Naive thymus-derived CD8-positive, alpha-beta T cell (primary cell): ENCODE measurements at regions not wholly inside any gene's neighbourhood (a gene's known extent, or its start where the extent isn't known, plus 50 kb on each side); places are given as distances from the start of the nearest gene placed in this dataset.
"Not testable (repeated sequence)": the region's sequence is repeated elsewhere in the genome, so short reads cannot be mapped to it uniquely, and the experiment has no call there.

Experiments
- ATAC-seq, 2 donors: fragments of 150-1000 bp; cut with Tn5 transposase in 1 of 2; sonication (Bioruptor Pico), chemical (Tn5 transposase) in 1 of 2; 1 replicate in 1 of 2; 2 replicates in 1 of 2; pipeline ENCODE4 v1.10.0; 2021; ENCODE audit warnings: mild to moderate bottlenecking in 2 of 2, moderate library complexity in 2 of 2
- POLR2A ChIA-PET: fragments of 350-600 bp; sonication (Branson Sonifier 250); formaldehyde crosslinking; loops from one replicate; lab custom pipeline; 2021; ENCODE audit warnings: antibody characterized with exemption; lab: Charles Lee
- DNase-seq, 10 donors: peaks; one replicate each; pipeline versions ENCODE4 v3.0.0 to v3.0.0-alpha.2; 2020 to 2022
- H3K27ac Mint-ChIP-seq, 10 donors: one replicate each; pipeline ENCODE4 v1.8.0; 2020 to 2022; ENCODE audit warnings: mild to moderate bottlenecking in 10 of 10, mixed read lengths in 10 of 10, moderate library complexity in 4 of 10, inconsistent platforms in 1 of 10
- H3K27me3 Mint-ChIP-seq, 5 donors: one replicate each; pipeline ENCODE4 v1.8.0; 2021 to 2022; ENCODE audit warnings: mixed read lengths in 5 of 5
- H3K36me3 Mint-ChIP-seq, 3 donors: one replicate each; pipeline ENCODE4 v1.8.0; 2020 to 2022; ENCODE audit warnings: mixed read lengths in 3 of 3, mild to moderate bottlenecking in 2 of 3, inconsistent platforms in 1 of 3
- H3K4me1 Mint-ChIP-seq, 4 donors: one replicate each; pipeline ENCODE4 v1.8.0; 2021 to 2022; ENCODE audit warnings: mixed read lengths in 4 of 4
- H3K4me3 Mint-ChIP-seq, 10 donors: one replicate each; pipeline ENCODE4 v1.8.0; 2020 to 2022; ENCODE audit warnings: mild to moderate bottlenecking in 10 of 10, mixed read lengths in 10 of 10, moderate library complexity in 6 of 10, inconsistent platforms in 1 of 10
- H3K9me3 Mint-ChIP-seq, 9 donors: one replicate each; pipeline ENCODE4 v1.8.0; 2020 to 2022; ENCODE audit warnings: mixed read lengths in 9 of 9, mild to moderate bottlenecking in 3 of 9, inconsistent platforms in 1 of 9, moderate library complexity in 1 of 9

GRCh38 chr7:42645906-42646305 is 266.0 kb downstream of the C7orf25 start:
- no peaks in the 10 kb centered on the region for H3K4me1 Mint-ChIP-seq
- peaks cover 0 to 4% (median 0%) of the 10 kb centered on the region in 9 donors for H3K9me3 Mint-ChIP-seq
- POLR2A ChIA-PET: no interaction called here
- no peak overlapping the region for H3K27ac Mint-ChIP-seq
- peaks cover 1 to 13% (median 9%) of the 10 kb centered on the region in 5 donors for H3K27me3 Mint-ChIP-seq
- DNase-seq: no peak
- no peaks in the 10 kb centered on the region for H3K36me3 Mint-ChIP-seq
- no peak overlapping the region for H3K4me3 Mint-ChIP-seq
- ATAC-seq: no peak

DNA sequence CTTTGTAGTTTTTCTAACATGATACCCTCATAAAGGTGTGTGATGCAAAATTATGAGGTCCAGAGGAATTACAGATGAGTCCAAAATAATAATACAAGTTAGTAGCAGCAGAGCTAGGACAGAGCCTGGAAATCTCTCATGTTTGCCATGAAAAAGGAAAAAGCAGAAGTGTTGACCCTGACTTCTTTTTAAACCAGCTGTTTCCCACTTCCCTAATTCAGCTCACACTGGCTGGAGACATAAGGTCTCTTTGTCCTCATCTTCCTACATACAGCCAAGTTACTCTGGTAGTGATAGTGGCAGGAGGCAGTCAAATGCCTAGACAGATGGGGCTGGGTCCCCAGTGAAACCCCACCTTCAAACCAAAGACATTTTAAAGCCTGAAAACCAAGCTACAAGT is 269.2 kb downstream of the C7orf25 start:
- H3K4me3 Mint-ChIP-seq: no peak overlapping the region
- no peaks in the 10 kb centered on the region for H3K4me1 Mint-ChIP-seq
- DNase-seq (no peak), ATAC-seq (no peak)
- peaks cover 0 to 4% (median 0%) of the 10 kb centered on the region in 9 donors for H3K9me3 Mint-ChIP-seq
- no peak overlapping the region for H3K27ac Mint-ChIP-seq
- peaks cover 1 to 18% (median 9%) of the 10 kb centered on the region in 5 donors for H3K27me3 Mint-ChIP-seq
- H3K36me3 Mint-ChIP-seq: no peaks in the 10 kb centered on the region
- POLR2A ChIA-PET: no interaction called here

DNA sequence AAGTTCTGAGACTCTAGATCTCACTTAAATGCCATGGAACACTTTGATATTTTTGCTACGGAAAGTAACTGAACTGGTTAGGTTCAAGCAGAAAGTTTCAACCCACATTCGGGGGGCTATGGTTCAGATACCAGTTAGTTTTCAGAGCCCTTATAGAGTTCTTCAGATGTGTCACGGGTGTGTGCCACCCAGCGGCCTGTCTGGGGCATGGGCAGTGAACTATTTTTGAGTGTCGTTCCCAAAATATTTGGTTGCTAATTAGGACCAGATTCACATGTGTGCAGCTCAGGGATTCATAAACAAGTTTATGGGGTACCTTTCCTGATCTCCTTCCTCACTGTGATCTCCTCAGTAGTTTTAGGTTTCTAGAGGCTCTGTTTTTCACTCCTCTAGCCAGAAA is 271.9 kb downstream of the C7orf25 start:
- Mint-ChIP-seq H3K27ac (no peak overlapping the region), H3K27me3 (peaks cover 1 to 13% (median 9%) of the 10 kb centered on the region in 5 donors), H3K4me3 (no peak overlapping the region), H3K9me3 (peaks cover 0 to 4% (median 0%) of the 10 kb centered on the region in 9 donors), H3K4me1 (no peaks in the 10 kb centered on the region), H3K36me3 (no peaks in the 10 kb centered on the region)
- no peak for ATAC-seq
- DNase-seq: no peak
- POLR2A ChIA-PET: no interaction called here

GRCh38 chr7:42636380-42636779 is 275.5 kb downstream of the C7orf25 start:
- H3K36me3 Mint-ChIP-seq, H3K9me3 Mint-ChIP-seq, H3K4me1 Mint-ChIP-seq, POLR2A ChIA-PET, H3K4me3 Mint-ChIP-seq, DNase-seq, ATAC-seq, H3K27me3 Mint-ChIP-seq, H3K27ac Mint-ChIP-seq: not testable (repeated sequence)

DNA sequence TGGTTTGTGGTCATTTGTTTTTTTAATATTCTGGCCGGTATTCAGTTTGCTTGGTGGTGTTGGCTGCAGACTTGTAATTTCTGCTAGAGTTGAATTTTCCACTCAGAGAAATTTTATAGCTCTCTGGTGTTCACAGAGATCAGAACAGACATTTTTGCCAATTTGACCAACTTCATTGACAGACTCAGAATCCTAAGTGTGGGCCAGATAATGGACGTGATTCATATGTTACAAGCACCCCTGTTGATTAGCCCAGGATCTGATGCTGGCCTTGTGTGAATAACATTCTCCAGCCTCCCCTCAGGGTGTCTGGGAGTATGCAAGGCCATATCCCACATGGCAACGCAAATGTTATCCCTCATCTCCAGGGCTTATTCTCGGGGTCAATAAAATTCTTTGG is 283.8 kb downstream of the C7orf25 start:
- Mint-ChIP-seq H3K36me3 (no peaks in the 10 kb centered on the region), H3K4me1 (no peaks in the 10 kb centered on the region), H3K4me3 (no peak overlapping the region), H3K27ac (no peak overlapping the region), H3K9me3 (peaks cover 0 to 15% (median 0%) of the 10 kb centered on the region in 9 donors), H3K27me3 (peaks cover 0 to 10% (median 0%) of the 10 kb centered on the region in 5 donors)
- POLR2A ChIA-PET: no interaction called here
- DNase-seq (no peak), ATAC-seq (no peak)

- H3K9me3 Mint-ChIP-seq: peaks cover 0 to 15% (median 0%) of the 10 kb centered on the region in 9 donors
- ATAC-seq (no peak), DNase-seq (no peak)
- H3K4me3 Mint-ChIP-seq: no peak overlapping the region
- no peaks in the 10 kb centered on the region for H3K4me1 Mint-ChIP-seq
- H3K27me3 Mint-ChIP-seq: peaks cover 0 to 10% (median 0%) of the 10 kb centered on the region in 5 donors
- no peaks in the 10 kb centered on the region for H3K36me3 Mint-ChIP-seq
- POLR2A ChIA-PET: no interaction called here
- H3K27ac Mint-ChIP-seq: no peak overlapping the region
Observed at GRCh38 chr7:42627626-42628025, 284.2 kb downstream of the C7orf25 start.

DNA sequence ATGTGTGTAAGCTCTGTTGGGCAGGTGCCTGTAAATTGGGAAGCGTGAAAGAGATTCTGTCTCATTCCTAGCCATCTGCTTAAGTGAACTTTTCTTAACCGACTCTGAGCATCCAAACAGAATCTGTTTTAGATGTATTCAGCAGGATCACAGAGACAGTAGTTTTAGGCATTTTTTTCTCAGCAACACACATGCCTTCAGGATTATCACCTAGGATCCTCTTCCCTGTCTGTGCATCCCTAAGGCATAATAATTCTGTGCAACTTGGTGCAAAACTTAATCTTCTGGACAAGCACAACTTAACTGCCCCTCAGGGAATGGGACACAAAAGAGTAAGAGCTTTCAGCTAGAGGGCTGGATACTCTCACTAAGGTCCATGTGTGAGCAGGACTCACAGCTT is 284.8 kb downstream of the C7orf25 start:
- DNase-seq (no peak), ATAC-seq (no peak)
- peaks cover 0 to 15% (median 0%) of the 10 kb centered on the region in 9 donors for H3K9me3 Mint-ChIP-seq
- H3K4me3 Mint-ChIP-seq: no peak overlapping the region
- H3K4me1 Mint-ChIP-seq: no peaks in the 10 kb centered on the region
- no peak overlapping the region for H3K27ac Mint-ChIP-seq
- H3K36me3 Mint-ChIP-seq: no peaks in the 10 kb centered on the region
- POLR2A ChIA-PET: no interaction called here
- H3K27me3 Mint-ChIP-seq: peaks cover 0 to 10% (median 0%) of the 10 kb centered on the region in 5 donors

DNA sequence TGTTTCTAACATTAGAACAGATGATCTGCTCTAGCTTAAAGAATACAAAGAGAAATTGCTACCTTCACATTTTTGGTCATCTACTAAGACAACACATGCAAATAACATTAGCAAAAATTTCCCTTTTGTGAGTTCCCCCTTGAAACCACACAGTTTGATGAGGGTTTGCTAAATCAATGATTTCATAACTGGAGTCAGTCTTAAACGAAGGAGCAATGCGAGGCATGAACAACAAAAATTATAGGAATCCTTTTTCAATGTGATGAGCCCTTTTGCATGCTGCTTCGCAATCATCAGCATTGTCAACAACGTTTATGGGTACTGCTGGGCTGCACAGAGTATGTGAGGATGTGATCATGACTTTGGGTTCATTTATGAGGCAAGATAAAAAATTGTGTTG is 286.4 kb downstream of the C7orf25 start:
- no peaks in the 10 kb centered on the region for H3K36me3 Mint-ChIP-seq
- no peak overlapping the region for H3K4me3 Mint-ChIP-seq
- peaks cover 0 to 5% (median 0%) of the 10 kb centered on the region in 9 donors for H3K9me3 Mint-ChIP-seq
- DNase-seq (no peak), ATAC-seq (no peak)
- H3K4me1 Mint-ChIP-seq: no peaks in the 10 kb centered on the region
- POLR2A ChIA-PET: no interaction called here
- peaks cover 0 to 2% (median 0%) of the 10 kb centered on the region in 5 donors for H3K27me3 Mint-ChIP-seq
- H3K27ac Mint-ChIP-seq: no peak overlapping the region

GRCh38 chr7:42624471-42624870 is 287.4 kb downstream of the C7orf25 start:
- no peak overlapping the region for H3K4me3 Mint-ChIP-seq
- ATAC-seq (no peak), DNase-seq (no peak)
- H3K27ac Mint-ChIP-seq: no peak overlapping the region
- peaks cover 0 to 4% (median 0%) of the 10 kb centered on the region in 5 donors for H3K27me3 Mint-ChIP-seq
- H3K36me3 Mint-ChIP-seq: no peaks in the 10 kb centered on the region
- H3K9me3 Mint-ChIP-seq: peaks cover 0 to 3% (median 0%) of the 10 kb centered on the region in 9 donors
- POLR2A ChIA-PET: no interaction called here
- no peaks in the 10 kb centered on the region for H3K4me1 Mint-ChIP-seq

DNA sequence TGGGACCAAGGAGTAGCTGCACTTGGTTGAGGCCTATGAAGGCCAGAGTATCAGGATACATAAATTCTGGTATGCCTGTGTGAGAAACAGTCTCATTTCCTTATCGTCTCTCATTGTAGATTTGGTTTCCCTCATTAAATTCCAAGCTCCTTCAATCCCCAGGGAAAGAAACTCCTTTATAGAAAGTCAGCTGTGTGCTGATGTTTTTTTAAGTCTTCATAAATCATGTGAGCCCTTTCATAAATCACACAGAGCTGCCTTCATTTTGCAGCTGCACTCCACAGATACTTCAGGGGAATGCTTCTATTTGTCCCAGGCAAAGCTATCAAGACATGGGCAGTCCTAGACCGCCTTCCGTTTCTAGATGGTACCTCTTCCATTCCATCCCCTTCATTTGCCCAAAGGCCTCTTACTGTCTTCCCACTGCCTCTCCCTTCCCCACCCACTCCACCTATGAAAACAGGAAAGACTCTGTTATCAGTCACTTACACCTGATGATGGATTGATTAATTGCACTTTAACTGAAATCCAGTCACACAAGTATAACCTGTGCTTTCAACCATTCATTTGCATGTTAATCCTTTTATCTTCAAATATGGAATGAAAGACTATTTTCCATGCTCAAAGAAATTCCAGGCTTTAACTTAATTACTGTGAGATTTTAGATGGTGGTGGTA is 290.2 kb downstream of the C7orf25 start:
- POLR2A ChIA-PET: no interaction called here
- Mint-ChIP-seq H3K9me3 (peaks cover 0 to 3% (median 0%) of the 10 kb centered on the region in 9 donors), H3K4me1 (no peaks in the 10 kb centered on the region), H3K4me3 (no peak overlapping the region), H3K27me3 (peaks cover 1 to 4% (median 4%) of the 10 kb centered on the region in 5 donors), H3K36me3 (no peaks in the 10 kb centered on the region), H3K27ac (no peak overlapping the region)
- no peak for DNase-seq
- ATAC-seq: no peak

GRCh38 chr7:42618651-42619360 is 293.1 kb downstream of the C7orf25 start:
- no peaks in the 10 kb centered on the region for H3K4me1 Mint-ChIP-seq
- H3K9me3 Mint-ChIP-seq: peaks cover 0 to 11% (median 2%) of the 10 kb centered on the region in 9 donors
- POLR2A ChIA-PET: no interaction called here
- no peaks in the 10 kb centered on the region for H3K36me3 Mint-ChIP-seq
- DNase-seq (no peak), ATAC-seq (no peak)
- H3K27ac Mint-ChIP-seq: no peak overlapping the region
- H3K27me3 Mint-ChIP-seq: peaks cover 1 to 15% (median 4%) of the 10 kb centered on the region in 5 donors
- H3K4me3 Mint-ChIP-seq: no peak overlapping the region

- Mint-ChIP-seq H3K27me3 (peaks cover 1 to 15% (median 4%) of the 10 kb centered on the region in 5 donors), H3K9me3 (peaks cover 0 to 11% (median 2%) of the 10 kb centered on the region in 9 donors), H3K4me3 (no peak overlapping the region), H3K4me1 (no peaks in the 10 kb centered on the region), H3K36me3 (no peaks in the 10 kb centered on the region), H3K27ac (no peak overlapping the region)
- POLR2A ChIA-PET: no interaction called here
- DNase-seq (no peak), ATAC-seq (no peak)
Observed at GRCh38 chr7:42617806-42618457, 293.9 kb downstream of the C7orf25 start.
